ENCODE measurements at regions not wholly inside any gene's neighbourhood (a gene's known extent, or its start where the extent isn't known, plus 50 kb on each side); places are given as distances from the start of the nearest gene placed in this dataset.
"Not testable (repeated sequence)": the region's sequence is repeated elsewhere in the genome, so short reads cannot be mapped to it uniquely, and the experiment has no call there.

DNA sequence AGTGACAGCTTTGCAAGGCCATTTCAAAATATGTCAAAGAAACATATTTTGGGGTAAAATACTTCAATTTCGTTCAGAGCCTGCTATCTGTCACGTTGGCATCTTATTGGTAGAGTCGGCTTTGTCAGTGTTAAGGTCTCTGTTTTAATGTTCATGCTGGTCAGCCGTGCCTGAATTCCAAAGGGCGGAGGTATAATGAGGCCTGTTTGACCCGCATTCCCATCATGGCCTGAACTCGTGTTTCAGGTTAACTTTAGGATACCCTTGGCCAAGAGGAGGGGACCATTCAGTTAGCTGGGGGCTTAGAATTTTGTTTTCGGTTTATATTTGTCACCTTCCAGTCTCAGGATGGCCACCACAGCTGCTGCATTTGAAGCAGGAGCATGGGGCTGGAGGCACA lies 236.4 kb downstream of the NFATC2 start:
- DNase-seq (ENCODE audit: low read depth in 3 of 3, low spot score in 1 of 3): no peak

DNA sequence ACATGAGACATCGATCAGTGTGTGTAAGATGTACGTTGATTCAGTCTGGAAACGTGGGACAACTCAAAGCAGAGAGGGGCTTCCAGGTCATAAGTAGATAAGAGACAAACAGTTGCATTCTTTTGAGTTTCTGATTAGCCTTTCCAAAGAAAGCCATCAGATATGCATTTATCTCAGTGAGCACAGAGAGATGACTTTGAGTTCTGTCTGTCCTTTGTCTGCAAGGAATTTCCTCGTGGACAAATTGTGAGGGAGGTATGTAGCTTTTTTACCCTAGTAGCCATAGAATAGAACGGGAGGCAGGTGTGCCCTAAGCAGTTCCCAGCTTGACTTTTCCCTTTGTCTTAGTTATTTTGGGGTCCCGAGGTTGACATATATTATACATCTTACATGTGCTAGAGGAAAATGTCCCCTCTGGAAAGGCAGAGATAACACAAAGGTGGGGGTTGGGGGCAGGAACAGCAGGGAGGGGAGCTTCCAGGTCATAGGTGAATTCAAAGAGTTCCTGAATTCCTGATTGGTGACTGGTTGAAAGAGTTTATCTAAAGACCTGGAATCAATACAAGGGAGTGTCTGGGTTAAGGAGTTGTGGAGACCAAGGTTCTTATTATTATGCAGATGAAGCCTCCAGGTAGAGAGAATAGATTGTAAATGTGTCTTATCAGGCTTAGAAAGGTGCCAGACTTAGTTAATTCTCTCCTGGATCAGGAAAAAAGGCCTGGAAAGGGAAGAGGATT lies 237.0 kb downstream of the NFATC2 start:
- no peak for DNase-seq (ENCODE audit: low read depth in 3 of 3, low spot score in 1 of 3)

DNA sequence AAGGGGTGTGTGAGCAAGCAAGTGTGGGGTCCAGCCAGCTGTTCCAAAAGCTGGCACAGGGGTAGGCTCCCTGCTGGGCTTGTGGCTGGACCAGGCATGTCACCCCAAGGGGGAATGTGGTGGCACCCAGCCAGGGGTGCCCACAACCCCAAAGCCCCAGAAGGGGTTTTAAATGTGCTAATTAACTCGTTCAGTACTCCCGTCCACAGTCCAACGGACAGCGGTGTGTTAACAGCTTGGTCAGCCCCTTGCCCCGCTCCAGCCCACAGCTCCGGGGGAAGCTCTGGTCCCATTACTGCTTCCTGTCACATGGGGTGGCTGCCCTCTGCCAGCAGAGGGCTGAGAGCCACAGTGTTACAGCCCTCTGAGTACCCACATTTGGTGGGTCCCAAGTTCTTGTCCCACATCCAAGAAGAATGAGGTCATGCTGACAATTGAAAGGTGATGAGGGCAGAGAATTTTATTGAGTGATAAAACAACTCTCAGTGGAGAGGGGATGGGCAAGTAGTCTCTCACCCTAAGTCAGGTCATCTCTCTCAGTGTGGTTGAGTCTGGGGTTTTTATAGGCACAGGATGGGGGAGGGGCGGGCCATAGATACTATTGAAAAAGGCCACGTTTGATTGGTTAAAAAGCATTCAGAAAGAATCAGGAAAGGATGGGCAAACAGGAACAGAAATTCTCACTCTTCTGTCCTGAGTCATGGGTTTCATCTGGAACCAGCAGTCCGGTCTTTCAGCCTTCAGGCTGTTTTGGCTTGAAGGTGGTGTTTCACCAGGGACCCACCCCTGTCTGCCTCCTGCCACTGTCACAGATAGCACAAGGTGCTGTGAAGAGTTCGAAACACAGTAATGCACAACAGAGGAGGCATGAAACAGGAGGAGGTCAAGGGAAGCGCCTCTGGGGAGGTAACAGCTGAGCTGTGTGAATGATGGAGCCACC lies 238.5 kb downstream of the NFATC2 start:
- no peak for DNase-seq (ENCODE audit: low read depth in 3 of 3, low spot score in 1 of 3)

DNA sequence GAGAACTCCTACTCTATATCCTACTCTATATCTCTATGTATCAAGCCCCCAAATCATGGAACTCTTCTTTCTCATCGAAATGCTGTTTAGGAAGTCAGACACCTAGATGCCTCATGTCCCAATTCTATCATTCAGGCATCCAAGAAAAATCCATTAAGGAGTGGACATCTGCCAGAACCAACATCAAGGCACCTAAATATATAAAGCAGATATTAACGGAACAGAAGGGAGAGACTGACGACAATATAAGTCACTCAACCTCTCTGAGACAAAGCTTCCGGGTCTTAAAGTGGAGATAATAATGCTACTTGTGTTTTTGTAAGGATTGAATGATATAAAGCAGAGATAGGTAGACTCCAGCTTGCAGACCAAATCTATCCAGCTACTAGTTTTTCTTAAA lies 241.5 kb downstream of the NFATC2 start:
- DNase-seq (ENCODE audit: low read depth in 3 of 3, low spot score in 1 of 3): no peak

DNA sequence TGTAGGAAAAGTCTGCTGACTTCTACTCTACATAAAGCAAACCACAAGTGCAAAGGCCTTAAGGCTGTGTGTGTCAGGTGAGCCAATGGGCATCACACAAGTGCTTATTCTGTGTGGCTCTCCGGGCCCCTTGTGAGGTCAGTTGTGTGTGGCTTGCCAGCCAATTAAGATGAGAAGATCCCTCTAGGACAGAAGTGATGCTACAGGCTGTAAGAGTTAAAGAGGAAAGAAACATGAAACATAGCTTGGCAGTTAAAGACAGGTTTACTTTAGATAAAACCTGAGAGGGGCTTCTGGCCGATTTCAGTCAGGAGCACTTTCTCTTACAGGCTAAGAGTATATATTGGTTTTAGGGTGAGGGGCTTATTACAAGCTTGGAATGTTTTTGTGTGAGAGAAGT lies 242.4 kb downstream of the NFATC2 start:
- no peak for DNase-seq (ENCODE audit: low read depth in 3 of 3, low spot score in 1 of 3)

DNA sequence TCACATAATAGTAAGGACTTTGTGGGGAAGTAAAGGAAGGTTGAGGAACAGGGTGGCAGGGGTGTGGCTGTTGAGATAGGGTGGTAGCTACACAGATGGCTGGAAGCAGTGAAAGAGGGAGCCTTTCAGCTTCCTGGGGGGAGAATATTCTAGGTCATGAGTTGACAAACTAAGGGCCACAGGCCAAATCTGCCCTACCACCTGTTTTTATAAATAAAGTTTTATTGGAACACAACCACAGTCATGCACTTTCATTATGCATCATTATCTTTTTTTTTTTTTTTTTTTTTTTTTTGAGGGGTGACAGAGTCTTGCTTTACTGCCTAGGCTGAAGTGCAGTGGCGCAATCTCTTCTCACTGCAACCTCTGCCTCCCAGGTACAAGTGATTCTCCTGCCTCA lies 243.1 kb downstream of the NFATC2 start:
- no peak for DNase-seq (ENCODE audit: low read depth in 3 of 3, low spot score in 1 of 3)

DNA sequence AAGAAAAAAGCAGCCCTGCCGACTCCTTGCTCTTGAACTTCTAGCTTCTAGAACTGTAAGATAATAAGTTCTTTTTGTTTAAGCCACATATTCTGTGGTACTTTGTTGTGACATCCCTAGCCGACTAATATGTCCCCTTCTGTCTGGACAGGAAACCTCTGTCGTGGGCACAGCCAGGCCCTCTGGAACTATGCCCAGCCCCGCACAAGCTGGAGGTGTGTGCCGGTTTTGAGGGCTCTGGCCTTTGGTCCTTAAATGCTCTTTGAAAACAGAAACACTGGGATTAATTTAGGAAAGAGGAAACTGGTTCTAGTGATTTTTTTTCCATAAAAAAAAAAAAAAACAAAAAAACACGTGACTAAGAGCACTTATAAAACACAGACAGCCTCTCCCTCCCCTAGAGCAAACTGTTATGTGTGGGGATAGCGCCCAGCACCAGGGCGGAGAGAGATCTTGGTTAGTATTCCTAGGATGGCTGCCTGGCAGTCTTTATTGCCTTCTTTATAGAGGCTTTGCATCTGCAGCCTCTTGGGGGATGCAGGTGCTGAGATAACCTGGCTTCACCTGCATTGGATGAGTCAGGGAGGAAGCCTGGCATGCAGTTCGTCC lies 244.3 kb downstream of the NFATC2 start:
- DNase-seq (ENCODE audit: low read depth in 3 of 3, low spot score in 1 of 3): no peak

DNA sequence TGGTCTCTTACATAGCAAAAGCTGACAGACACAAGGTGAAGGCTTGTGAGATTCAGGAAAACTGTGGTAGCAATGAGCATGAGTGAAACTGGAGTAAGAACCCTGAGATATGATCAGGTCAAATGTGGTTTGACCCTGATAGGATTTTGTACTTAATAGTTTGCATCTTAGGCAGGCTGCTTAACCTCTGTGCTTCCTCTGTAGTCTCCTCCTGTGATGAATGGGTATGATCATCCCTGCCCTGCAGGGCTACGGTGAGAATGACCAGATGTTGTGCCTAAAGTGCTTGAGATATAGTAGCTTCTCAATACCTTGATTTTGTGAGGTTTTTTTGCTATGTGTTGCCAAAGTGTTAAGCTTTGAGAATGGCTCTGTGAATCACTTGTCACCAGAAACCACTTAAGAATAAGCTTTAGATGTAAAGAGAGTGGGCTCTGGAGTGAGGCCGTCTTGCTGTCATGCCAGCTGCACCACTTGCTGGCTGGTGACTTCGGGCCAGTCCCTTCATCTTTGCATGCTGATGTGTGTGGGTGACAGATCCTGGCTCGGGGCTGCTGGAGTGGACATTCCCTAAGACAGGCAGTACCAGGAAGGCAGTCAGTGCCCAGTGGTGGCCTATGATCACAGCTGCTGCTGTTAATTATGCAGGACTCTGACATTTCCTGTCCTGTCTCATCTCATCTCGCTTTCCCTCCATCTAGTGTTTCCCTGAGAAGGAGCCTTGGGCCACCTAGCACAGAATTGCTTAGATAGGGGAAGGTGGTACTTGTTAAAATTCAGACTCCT lies 254.7 kb downstream of the NFATC2 start:
- DNase-seq (ENCODE audit: low read depth in 3 of 3, low spot score in 1 of 3): no peak

DNA sequence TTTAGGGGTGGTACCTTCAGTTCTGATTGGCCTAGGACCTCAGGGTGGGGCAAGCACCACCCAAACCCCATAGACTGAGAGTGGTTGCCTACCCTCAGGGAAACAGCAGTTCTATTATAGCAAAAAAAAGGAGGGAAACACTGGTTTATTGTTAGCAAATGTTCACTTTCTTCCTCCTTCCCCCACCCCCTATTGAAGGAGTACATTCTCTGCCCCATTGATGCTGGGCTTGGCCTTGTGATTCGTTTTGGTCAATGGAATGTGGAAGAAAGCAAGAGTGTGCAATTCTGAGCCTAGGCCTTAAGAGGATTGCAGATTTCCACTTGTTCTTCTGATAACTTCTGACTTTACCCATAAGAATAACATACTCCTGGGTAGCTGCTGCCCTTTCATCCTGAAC lies 255.8 kb downstream of the NFATC2 start:
- DNase-seq (ENCODE audit: low read depth in 3 of 3, low spot score in 1 of 3): no peak

DNA sequence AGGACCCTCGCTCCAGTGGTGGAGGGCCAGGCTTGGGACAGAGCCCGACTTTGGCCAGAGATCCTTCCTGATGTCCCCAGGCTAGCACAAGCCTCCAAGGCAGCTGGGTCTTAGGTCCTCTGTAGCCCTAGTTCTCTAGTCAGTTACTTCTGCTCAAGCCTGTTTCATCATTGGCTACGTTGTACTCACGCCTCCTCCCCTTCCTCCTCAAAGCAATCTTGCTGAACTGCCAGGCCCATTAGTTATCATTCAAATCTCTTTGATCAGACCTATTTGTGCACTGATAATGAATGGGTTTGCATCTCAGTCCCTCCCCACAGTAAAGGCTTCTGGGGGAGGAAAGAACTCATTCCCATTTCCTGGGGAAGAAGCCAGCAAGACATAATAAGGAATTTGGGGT lies 256.8 kb downstream of the NFATC2 start:
- no peak for DNase-seq (ENCODE audit: low read depth in 3 of 3, low spot score in 1 of 3)

DNA sequence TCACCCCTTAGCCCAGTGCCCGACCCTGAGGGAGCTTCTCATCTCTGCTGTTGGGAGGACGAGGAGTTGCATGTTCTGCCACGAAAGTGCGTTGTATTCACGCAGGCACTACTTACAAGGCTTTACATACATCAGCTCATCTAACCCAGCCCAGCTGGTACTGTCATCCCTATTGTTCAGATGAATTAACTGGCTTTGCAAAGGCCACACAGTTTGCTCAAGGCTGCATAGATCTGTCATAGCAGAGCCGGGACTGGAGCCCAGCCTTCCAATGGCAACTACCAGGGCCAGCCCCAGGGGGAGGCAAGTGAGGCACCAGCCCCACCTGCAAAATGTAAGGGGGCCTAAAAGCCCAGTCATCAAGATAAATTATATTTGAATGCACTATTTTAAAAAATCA lies 257.6 kb downstream of the NFATC2 start:
- no peak for DNase-seq (ENCODE audit: low read depth in 3 of 3, low spot score in 1 of 3)

DNA sequence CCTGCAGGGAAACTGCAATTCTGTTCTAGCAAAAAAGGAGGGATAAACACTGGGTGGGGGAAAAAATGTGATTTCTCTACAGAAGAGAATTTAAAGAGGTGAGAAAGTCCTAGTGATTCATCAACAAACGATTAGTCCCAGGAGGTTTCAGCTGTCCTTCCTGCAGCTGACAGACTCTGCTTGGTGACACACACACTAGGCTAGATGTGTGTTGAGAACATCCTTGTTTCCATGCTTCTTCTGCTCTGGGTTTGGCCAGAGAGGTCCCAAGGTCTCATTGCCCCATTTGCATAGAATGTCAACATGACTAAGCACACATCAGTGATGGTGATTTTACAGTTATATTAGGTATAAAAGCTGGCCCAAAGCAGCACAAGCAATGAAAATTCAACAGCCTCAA lies 258.3 kb downstream of the NFATC2 start:
- DNase-seq (ENCODE audit: low read depth in 3 of 3, low spot score in 1 of 3): no peak

DNA sequence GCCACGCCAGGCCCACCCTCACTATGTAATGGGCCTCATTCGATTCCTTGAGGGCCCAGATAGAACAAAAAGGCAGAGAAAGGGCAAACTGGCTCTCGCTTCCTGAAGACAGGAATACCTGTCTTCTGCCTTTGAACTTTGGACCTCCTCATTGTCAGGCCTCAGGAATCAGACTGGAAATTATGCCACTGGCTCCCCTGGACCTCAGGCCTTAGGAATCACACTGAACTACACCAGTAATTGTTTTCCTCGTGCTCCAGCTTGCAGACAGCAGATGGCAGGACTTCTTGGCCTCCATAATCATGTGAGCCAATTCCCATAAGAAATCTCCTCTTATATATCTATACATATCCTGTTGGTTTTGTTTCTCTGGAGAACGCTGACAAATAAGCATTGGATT lies 258.6 kb upstream of the KCNG1 start:
- DNase-seq (ENCODE audit: low read depth in 3 of 3, low spot score in 1 of 3): no peak

DNA sequence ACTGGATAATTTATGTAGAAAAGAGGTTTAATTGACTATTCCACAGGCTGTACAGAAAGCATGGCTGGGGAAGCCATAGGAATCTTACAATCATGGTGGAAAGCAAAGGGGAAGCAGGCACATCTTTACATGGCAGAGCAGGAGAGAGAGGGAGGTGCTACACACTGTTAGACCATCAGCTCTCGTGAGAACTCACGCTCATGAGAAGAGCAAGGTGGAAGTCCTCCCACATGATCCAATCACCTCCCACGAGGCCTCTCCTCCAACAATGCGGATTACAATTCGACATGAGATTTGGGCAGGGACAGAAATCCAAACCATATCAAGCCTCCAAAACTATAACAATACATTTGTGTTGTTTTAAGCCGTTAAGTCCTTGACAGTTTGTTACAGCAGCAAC lies 257.1 kb upstream of the KCNG1 start:
- no peak for DNase-seq (ENCODE audit: low read depth in 3 of 3, low spot score in 1 of 3)

DNA sequence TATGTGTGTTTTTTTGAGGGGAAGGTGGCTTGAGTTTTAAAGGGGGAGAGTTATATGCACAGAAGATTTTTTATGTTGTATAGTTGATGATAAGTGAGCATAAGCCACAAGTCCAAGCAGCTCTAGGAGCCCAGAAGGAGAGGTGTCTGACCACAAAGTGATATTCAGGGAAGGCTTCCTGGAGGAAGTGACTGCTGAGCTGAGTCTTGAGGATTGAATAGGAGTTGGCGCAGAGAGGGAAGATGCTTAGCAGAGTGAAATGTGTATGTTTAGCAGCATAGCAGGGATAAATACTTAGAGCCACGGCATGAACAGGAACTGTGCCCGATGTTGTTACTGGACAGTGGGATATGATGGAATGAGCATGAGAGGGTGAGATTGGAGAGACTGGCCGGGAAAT lies 255.1 kb upstream of the KCNG1 start:
- DNase-seq (ENCODE audit: low read depth in 3 of 3, low spot score in 1 of 3): no peak

DNA sequence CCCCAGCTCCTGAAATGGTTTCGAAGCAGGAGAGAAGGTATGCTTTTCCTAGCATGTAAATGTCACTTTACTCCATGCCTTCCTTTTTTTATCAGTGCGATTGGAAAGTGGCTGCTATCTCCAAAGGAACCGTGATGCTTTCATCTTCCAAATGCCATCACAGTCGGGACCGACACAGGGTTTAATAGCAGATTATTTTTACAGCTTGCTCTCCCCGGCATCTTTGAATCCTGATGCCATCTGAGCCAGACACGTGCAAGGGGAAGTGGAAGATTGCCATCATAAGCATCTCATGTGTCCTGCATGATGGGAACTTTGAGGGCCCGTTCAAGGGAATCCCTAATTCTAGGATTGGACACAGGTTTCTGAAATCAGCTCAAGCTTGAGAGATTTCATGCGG lies 253.4 kb upstream of the KCNG1 start:
- no peak for DNase-seq (ENCODE audit: low read depth in 3 of 3, low spot score in 1 of 3)

DNA sequence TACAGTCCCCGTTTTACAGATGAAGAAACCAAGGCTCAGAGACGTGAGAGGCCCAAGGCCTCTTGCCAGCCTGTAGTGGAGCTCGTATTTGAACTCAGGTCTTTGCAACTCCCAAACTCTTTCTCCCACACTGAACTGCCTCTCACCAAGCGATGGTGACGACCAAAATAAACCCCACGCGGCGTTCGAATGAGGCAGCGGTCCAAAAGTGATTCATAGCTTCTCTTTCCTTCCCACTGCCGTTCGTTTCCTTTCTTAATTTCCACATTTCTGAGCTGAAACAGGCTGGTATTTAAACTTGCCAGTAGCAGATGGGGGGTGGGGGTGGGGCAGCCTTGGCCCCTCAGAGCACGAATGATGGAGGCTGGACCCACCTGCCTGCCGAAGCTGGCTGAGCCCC lies 252.9 kb upstream of the KCNG1 start:
- no peak for DNase-seq (ENCODE audit: low read depth in 3 of 3, low spot score in 1 of 3)

DNA sequence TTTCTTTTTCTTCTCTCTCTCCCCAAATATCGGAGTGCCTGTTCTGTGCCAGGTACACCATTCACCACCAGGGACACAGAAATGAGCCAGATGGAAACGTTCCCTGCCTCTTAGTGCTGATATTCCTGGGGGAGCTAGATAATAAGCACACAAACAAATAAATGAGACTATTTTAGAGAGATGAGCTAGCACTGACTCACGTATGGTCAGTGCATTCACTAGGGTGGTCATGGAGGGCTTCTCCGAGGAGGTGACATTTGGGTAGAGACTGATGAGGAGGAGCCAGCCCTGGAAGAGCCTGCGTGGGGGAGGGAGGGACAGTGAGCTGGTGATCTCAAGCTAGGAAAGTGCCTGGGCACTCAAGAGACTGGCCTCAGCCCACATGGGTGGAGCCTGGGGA lies 252.3 kb upstream of the KCNG1 start:
- no peak for DNase-seq (ENCODE audit: low read depth in 3 of 3, low spot score in 1 of 3)

DNA sequence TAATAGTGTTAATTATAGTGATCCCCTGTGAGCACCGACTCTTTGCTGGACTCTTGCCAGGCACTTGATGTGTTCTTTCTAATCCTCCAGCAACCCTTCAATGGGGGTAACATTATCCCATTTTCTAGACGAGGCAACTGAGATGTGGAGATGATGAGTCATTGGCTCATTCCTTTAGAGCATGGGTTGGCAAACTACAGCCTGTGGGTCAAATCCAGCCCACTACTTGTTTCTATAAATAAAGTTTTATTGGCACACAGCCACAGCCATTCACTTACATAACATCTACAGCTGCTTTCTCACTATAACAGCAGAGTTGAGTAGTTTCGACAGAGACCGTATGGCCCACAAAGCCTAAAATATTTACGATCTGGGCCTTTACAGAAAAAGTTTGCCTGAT lies 249.5 kb upstream of the KCNG1 start:
- DNase-seq (ENCODE audit: low read depth in 3 of 3, low spot score in 1 of 3): no peak

DNA sequence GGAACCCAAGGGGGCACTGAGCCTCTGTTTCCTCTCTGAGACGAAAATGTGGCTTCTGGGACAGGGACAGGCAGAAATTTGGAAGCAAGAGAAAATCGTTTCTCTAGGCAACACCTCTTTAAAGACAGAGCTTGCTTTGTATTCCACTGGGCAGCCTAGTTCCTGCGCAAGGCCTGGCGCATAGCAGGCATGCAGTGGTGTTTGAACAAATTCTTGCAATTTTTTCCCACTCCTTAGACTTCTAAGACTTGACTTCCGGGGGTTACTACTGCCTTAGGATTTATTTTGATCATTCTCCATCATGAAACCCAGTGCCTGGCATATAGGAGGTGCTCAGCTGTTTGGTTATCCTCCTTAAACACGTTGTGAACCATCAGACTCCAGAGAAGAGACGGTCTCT lies 249.0 kb upstream of the KCNG1 start:
- no peak for DNase-seq (ENCODE audit: low read depth in 3 of 3, low spot score in 1 of 3)

DNA sequence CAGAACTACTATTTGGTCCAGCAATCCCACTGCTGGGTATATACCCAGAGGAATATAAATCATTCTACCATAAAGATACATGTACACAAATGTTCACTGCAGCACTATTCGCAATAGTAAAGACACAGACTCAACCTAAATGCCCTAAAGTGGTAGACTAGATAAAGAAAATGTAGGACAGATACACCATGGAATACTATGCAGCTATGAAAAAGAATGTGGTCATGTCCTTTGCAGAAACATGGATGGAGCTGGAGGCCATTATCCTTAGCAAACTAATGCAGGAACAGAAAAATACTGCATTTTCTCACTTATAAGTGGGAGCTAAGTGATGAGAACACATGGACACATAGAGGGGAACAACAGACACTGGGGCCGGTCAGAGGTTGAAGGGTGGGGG lies 248.4 kb upstream of the KCNG1 start:
- not testable (repeated sequence) for DNase-seq (ENCODE audit: low read depth in 3 of 3, low spot score in 1 of 3)
